H9 (cell line): ENCODE measurements at regions not wholly inside any gene's neighbourhood (a gene's known extent, or its start where the extent isn't known, plus 50 kb on each side); places are given as distances from the start of the nearest gene placed in this dataset.

ENCODE experiments used
- DNase-seq: peaks from one replicate; pipeline ENCODE4 v3.0.0-alpha.2; 2017
- H2AFZ ChIP-seq: one replicate; pipeline ENCODE4 v1.6.1; 2013; ENCODE audit warnings: mild to moderate bottlenecking, low read length, control low read depth, moderate library complexity
- H2AK5ac ChIP-seq: 2 replicates; pipeline ENCODE4 v1.6.1; 2013; ENCODE audit warnings: low read length, control low read depth, mixed read lengths; ENCODE audit not compliant: insufficient read length
- H2BK120ac ChIP-seq: one replicate; pipeline ENCODE4 v1.6.1; 2013; ENCODE audit warnings: low read depth, mild to moderate bottlenecking, low read length, control low read depth, inconsistent platforms; ENCODE audit not compliant: poor library complexity, severe bottlenecking
- H2BK12ac ChIP-seq: 2 replicates; pipeline ENCODE4 v1.6.1; 2013; ENCODE audit warnings: low read length, control low read depth, mixed read lengths, low read depth; ENCODE audit not compliant: insufficient read length
- H2BK15ac ChIP-seq: 2 replicates; pipeline ENCODE4 v1.6.1; 2013; ENCODE audit warnings: low read depth, low read length, control low read depth
- H2BK20ac ChIP-seq: one replicate; pipeline ENCODE4 v1.6.1; 2013; ENCODE audit warnings: low read depth, mild to moderate bottlenecking, low read length, control low read depth, inconsistent platforms; ENCODE audit not compliant: poor library complexity, severe bottlenecking
- H2BK5ac ChIP-seq: 2 replicates; pipeline ENCODE4 v1.6.1; 2013; ENCODE audit warnings: low read length, control low read depth, mixed read lengths; ENCODE audit not compliant: insufficient read length
- H3K14ac ChIP-seq: 2 replicates; pipeline ENCODE4 v1.6.1; 2013; ENCODE audit warnings: low read length, control low read depth; ENCODE audit not compliant: insufficient read depth
- H3K18ac ChIP-seq: 2 replicates; pipeline ENCODE4 v1.6.1; 2013; ENCODE audit warnings: low read depth, mild to moderate bottlenecking, mixed read lengths, low read length, control low read depth; ENCODE audit not compliant: insufficient read length
- H3K23ac ChIP-seq: 2 replicates; pipeline ENCODE4 v1.6.1; 2013; ENCODE audit warnings: low read length, control low read depth, mixed read lengths, low read depth; ENCODE audit not compliant: insufficient read length
- H3K23me2 ChIP-seq: 2 replicates; pipeline ENCODE4 v1.6.1; 2013; ENCODE audit warnings: low read depth, mild to moderate bottlenecking, mixed read lengths, low read length, control low read depth; ENCODE audit not compliant: insufficient read length, poor library complexity, severe bottlenecking
- H3K27ac ChIP-seq: 2 replicates; pipeline ENCODE4 v1.5.1; 2013; ENCODE audit warnings: low read length, control low read depth, mixed read lengths, low read depth; ENCODE audit not compliant: insufficient read length
- H3K27me3 ChIP-seq: 2 replicates; pipeline ENCODE4 v1.6.1; 2013; ENCODE audit warnings: low read length, control low read depth, inconsistent platforms; ENCODE audit not compliant: insufficient read depth
- H3K4ac ChIP-seq: 2 replicates; pipeline ENCODE4 v1.6.1; 2013; ENCODE audit warnings: low read depth, mild to moderate bottlenecking, control low read depth, inconsistent platforms, low read length, moderate library complexity
- H3K4me1 ChIP-seq: 2 replicates; pipeline ENCODE4 v1.6.1; 2013; ENCODE audit warnings: low read length, control low read depth, inconsistent platforms; ENCODE audit not compliant: insufficient read depth
- H3K4me2 ChIP-seq: 2 replicates; pipeline ENCODE4 v1.6.1; 2013; ENCODE audit warnings: low read length, control low read depth, mixed read lengths; ENCODE audit not compliant: insufficient read length, insufficient read depth
- H3K56ac ChIP-seq: 2 replicates; pipeline ENCODE4 v1.6.1; 2013; ENCODE audit warnings: low read depth, mild to moderate bottlenecking, mixed read lengths, low read length, control low read depth; ENCODE audit not compliant: insufficient read length
- H3K79me1 ChIP-seq: 2 replicates; pipeline ENCODE4 v1.6.1; 2013; ENCODE audit warnings: low read depth, mild to moderate bottlenecking, moderate library complexity, low read length, control low read depth, inconsistent platforms; ENCODE audit not compliant: insufficient read depth, poor library complexity, severe bottlenecking
- H3K79me2 ChIP-seq: 2 replicates; pipeline ENCODE4 v1.6.1; 2013; ENCODE audit warnings: low read length, control low read depth, inconsistent platforms; ENCODE audit not compliant: insufficient read depth
- H3K9ac ChIP-seq: 2 replicates; pipeline ENCODE4 v1.6.1; 2013; ENCODE audit warnings: low read length, control low read depth, mixed read lengths; ENCODE audit not compliant: insufficient read length; ENCODE audit errors: extremely low read depth
- H3K9me3 ChIP-seq: one replicate; pipeline ENCODE4 v1.6.1; 2013; ENCODE audit warnings: low read depth, low read length, inconsistent platforms; ENCODE audit not compliant: control insufficient read depth
- H3T11ph ChIP-seq: one replicate; pipeline ENCODE4 v1.6.1; 2013; ENCODE audit warnings: mild to moderate bottlenecking, low read length, control low read depth, inconsistent platforms
- H4K20me1 ChIP-seq: one replicate; pipeline ENCODE4 v1.6.1; 2013; ENCODE audit not compliant: control insufficient read depth, insufficient read length, insufficient read depth
- H4K5ac ChIP-seq: 2 replicates; pipeline ENCODE4 v1.6.1; 2013; ENCODE audit warnings: low read depth, mild to moderate bottlenecking, mixed read lengths, low read length, control low read depth; ENCODE audit not compliant: insufficient read length
- H4K8ac ChIP-seq: replicated peaks from 2 replicates; pipeline ENCODE4 v1.6.1; 2013; ENCODE audit warnings: low read length, control low read depth, mixed read lengths, low read depth; ENCODE audit not compliant: insufficient read length
- H4K91ac ChIP-seq: 2 replicates; pipeline ENCODE4 v1.6.1; 2013; ENCODE audit warnings: low read depth, mild to moderate bottlenecking, moderate library complexity, mixed read lengths, low read length, control low read depth; ENCODE audit not compliant: insufficient read length
- H3K27ac Mint-ChIP-seq, 3 experiments: 2 replicates in 2 of 3; 3 replicates in 1 of 3; pipeline ENCODE4 v1.8.0; 2020 to 2021; ENCODE audit warnings: mixed read lengths in 3 of 3, mild to moderate bottlenecking in 1 of 3, moderate library complexity in 1 of 3
- H3K27me3 Mint-ChIP-seq: 2 replicates; pipeline ENCODE4 v1.8.0; 2021; ENCODE audit warnings: low read depth, mild to moderate bottlenecking, moderate library complexity, mixed read lengths
- H3K36me3 Mint-ChIP-seq, 3 experiments: 2 replicates in 2 of 3; 3 replicates in 1 of 3; pipeline ENCODE4 v1.8.0; 2020 to 2021; ENCODE audit warnings: low read depth in 3 of 3, mixed read lengths in 3 of 3; ENCODE audit not compliant: insufficient read depth in 1 of 3
- H3K4me1 Mint-ChIP-seq, 2 experiments: 2 replicates each; pipeline ENCODE4 v1.8.0; 2020; ENCODE audit warnings: mixed read lengths in 2 of 2
- H3K4me3 Mint-ChIP-seq, 2 experiments: 2 replicates in 1 of 2; 3 replicates in 1 of 2; pipeline ENCODE4 v1.8.0; 2020 to 2021; ENCODE audit warnings: mild to moderate bottlenecking in 2 of 2, mixed read lengths in 2 of 2, moderate library complexity in 1 of 2
- H3K9me3 Mint-ChIP-seq, 2 experiments: 2 replicates in 1 of 2; 3 replicates in 1 of 2; pipeline ENCODE4 v1.8.0; 2020; ENCODE audit warnings: mild to moderate bottlenecking in 2 of 2, mixed read lengths in 2 of 2, moderate library complexity in 1 of 2
- CTCF ChIP-seq: fragments of 200-600 bp; sonication (generic); conservative IDR thresholded peaks from 3 replicates; pipeline ENCODE4 v1.8.0; 2021; ENCODE audit warnings: antibody characterized with exemption, mild to moderate bottlenecking
- WGBS: extraction: QIAGEN DNeasy Blood & Tissue Kit; methylation state at CpG from one replicate; pipeline ENCODE4 v1.1.7; 2013; ENCODE audit warnings: missing lambda C conversion rate, low lambda C conversion rate, mixed read lengths; ENCODE audit not compliant: insufficient read length; ENCODE audit errors: extremely low coverage; 5-methylcytosine and 5-hydroxymethylcytosine counted together

GRCh38 chr7:149564340-149565095 is 66.9 kb upstream of the ZNF746 start:
- H3K4ac ChIP-seq, result no peak overlapping the region
- H2BK20ac ChIP-seq, result no peak overlapping the region
- Mint-ChIP-seq H3K36me3 (peaks cover 7 to 23% (median 15%) of the 10 kb centered on the region in 3 experiments), H3K27me3 (no peaks in the 10 kb centered on the region; the same call in 1 of the 2 replicates), H3K4me3 (no peak overlapping the region), H3K27ac (no peak overlapping the region), H3K9me3 (peaks cover 4% of the 10 kb centered on the region in 2 experiments; a peak in 4 of 5 replicates), H3K4me1 (peaks cover 0 to 2% of the 10 kb centered on the region in 2 experiments; a peak in 1 of 4 replicates)
- DNase-seq, result no peak
- H2BK120ac ChIP-seq, result no peak overlapping the region
- H3K23me2 ChIP-seq, result no peaks in the 10 kb centered on the region
- no peaks in the 10 kb centered on the region for H3K4me1 ChIP-seq
- H3K9ac ChIP-seq, result no peak overlapping the region
- H2AFZ ChIP-seq, result no peak overlapping the region
- H3K9me3 ChIP-seq, result no peaks in the 10 kb centered on the region
- TF ChIP-seq CTCF, result no peak
- no peak overlapping the region for H3K14ac ChIP-seq
- H3K56ac ChIP-seq, result no peak overlapping the region
- no peak overlapping the region for H2BK5ac ChIP-seq
- no peaks in the 10 kb centered on the region for H4K20me1 ChIP-seq
- no peak overlapping the region for H3K4me2 ChIP-seq
- no peak overlapping the region for H2AK5ac ChIP-seq
- no peaks in the 10 kb centered on the region for H3K79me1 ChIP-seq
- no peak overlapping the region for H3K23ac ChIP-seq
- no peak overlapping the region for H4K5ac ChIP-seq
- H3K18ac ChIP-seq, result no peak overlapping the region
- no peaks in the 10 kb centered on the region for H3K27me3 ChIP-seq
- H2BK12ac ChIP-seq, result no peak overlapping the region
- no peak overlapping the region for H4K91ac ChIP-seq
- WGBS, result no CpG with 5 or more reads among the region's 4 CpGs
- no peak overlapping the region for H3T11ph ChIP-seq
- no peaks in the 10 kb centered on the region for H3K79me2 ChIP-seq
- H2BK15ac ChIP-seq, result no peak overlapping the region
- H3K27ac ChIP-seq, result no peak overlapping the region
- H4K8ac ChIP-seq, result no peak overlapping the region
